ENCODE measurements at regions not wholly inside any gene's neighbourhood (a gene's known extent, or its start where the extent isn't known, plus 50 kb on each side); places are given as distances from the start of the nearest gene placed in this dataset.

DNA sequence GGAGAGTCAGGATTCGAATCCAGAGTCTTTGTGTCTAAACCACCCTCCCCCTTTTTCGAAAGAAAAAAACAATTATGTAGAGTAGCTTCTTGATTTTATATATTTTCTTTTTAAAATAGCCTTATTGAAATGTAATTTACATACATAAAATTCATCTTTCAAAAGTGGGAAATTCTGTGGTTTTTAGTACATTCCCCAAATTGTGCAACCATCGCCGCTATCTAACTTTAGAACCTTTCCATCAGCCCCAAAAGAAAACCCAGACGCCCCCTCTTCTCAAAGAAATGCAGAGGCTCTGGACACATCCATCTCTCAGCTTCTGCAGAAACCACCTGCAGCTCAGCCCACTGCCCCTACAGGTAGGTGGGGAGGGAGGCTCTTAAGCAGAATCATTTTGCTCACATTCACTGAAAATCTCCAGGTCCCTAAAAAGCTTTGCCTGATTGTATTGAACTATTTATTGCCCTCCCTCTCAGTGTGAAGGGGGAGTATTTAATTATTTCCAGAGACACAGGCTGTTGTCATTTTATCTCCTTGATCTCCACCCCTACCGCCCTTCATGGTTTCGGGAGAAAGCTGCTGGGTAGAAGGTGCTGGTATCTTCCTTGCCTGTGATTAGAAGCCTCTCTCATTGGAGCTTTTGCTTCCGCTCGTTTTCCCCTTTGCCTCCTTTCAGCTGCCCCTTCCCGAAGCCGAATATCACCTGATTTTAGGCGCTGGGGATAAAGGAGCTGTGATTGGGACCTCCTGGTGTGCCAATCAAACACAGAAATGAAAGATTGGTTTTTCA, 68.7 kb upstream of the KCNG1 start:
- H3K4me3 ChIP-seq = no peak overlapping the region

DNA sequence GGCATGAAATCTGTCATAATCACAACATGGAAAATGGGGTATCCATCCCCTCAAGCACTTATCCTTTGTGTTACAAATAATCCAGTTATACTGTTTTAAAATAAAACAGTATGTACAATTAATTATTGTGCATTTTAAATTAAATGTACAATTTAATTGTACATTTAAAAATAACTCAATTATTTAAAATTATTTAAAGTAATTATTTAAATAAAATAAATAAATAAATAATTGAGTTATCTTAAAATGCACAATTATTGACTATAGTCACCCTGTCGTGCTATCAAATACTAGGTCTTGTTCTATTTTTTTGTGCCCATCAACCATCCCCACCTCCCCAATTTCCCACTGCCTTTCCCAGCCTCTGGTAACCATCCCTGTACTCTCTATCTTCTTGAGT, 66.9 kb upstream of the KCNG1 start:
- Histone ChIP-seq H3K27ac (no peak overlapping the region), H3K27me3 (peaks cover 18% of the 10 kb centered on the region), H3K4me1 (replicated peaks in 1 of 2) (no peaks in the 10 kb centered on the region), H3K9me3 (replicated peaks in 1 of 3) (no peaks in the 10 kb centered on the region), H3K4me3 (no peak overlapping the region), H3K36me3 (replicated peaks in 1 of 2) (no peaks in the 10 kb centered on the region)
- intact Hi-C loops (cut with DNase I) = no loop called here
- TF ChIP-seq, protein P1, sequence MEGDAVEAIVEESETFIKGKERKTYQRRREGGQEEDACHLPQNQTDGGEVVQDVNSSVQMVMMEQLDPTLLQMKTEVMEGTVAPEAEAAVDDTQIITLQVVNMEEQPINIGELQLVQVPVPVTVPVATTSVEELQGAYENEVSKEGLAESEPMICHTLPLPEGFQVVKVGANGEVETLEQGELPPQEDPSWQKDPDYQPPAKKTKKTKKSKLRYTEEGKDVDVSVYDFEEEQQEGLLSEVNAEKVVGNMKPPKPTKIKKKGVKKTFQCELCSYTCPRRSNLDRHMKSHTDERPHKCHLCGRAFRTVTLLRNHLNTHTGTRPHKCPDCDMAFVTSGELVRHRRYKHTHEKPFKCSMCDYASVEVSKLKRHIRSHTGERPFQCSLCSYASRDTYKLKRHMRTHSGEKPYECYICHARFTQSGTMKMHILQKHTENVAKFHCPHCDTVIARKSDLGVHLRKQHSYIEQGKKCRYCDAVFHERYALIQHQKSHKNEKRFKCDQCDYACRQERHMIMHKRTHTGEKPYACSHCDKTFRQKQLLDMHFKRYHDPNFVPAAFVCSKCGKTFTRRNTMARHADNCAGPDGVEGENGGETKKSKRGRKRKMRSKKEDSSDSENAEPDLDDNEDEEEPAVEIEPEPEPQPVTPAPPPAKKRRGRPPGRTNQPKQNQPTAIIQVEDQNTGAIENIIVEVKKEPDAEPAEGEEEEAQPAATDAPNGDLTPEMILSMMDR (IDR thresholded peaks at IDR 0.05) = no peak
- TF ChIP-seq POLR2A (IDR thresholded peaks at IDR 0.05) = no peak
- no peak for DNase-seq
- WGBS, 4 donors = 71 to 94% (median 82%) methylated on average over 1 of the region's 1 CpG

More for the DNA sequence above, 68.7 kb upstream of the KCNG1 start:
- H3K4me1 ChIP-seq (replicated peaks in 1 of 2) = no peaks in the 10 kb centered on the region
- 27 to 31% (median 28%) methylated on average over 12 of the region's 12 CpGs for WGBS, 4 donors
- H3K27ac ChIP-seq = no peak overlapping the region
- intact Hi-C loops (cut with DNase I) = no loop called here
- H3K9me3 ChIP-seq (replicated peaks in 1 of 3) = no peaks in the 10 kb centered on the region
- TF ChIP-seq, protein P1 (IDR thresholded peaks at IDR 0.05) = no peak
- no peak for TF ChIP-seq POLR2A (IDR thresholded peaks at IDR 0.05)
- DNase-seq = no peak
- H3K36me3 ChIP-seq (replicated peaks in 1 of 2) = no peaks in the 10 kb centered on the region
- peaks cover 26% of the 10 kb centered on the region for H3K27me3 ChIP-seq

DNA sequence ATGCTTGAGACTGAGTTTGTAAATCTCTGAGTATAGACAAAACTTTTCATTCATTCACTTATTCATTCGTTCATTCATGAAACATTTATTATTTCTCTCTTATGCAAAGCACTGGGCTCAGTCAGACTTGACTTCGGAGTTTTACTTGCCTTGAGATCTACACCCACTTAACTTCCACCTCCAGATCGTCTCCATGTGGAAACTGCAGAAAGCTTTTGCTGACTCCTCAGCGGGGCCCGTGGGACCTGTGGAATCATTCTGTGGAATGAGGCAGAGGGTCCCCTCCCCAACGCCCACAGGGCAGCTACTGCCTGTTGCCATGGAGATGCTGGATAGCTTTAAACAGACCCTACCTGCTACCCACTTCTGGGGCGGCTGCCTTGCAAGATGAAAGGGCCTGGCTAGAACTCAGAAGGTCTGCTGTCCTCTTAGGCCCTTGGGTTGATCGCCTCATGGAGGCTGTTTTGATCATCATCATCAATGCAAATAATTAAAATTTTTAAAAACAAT, 66.4 kb upstream of the KCNG1 start:
- DNase-seq = no peak
- Histone ChIP-seq H3K27me3 (peaks cover 18% of the 10 kb centered on the region), H3K4me3 (no peak overlapping the region), H3K27ac (no peak overlapping the region), H3K4me1 (replicated peaks in 1 of 2) (no peaks in the 10 kb centered on the region), H3K36me3 (replicated peaks in 1 of 2) (no peaks in the 10 kb centered on the region), H3K9me3 (replicated peaks in 1 of 3) (no peaks in the 10 kb centered on the region)
- TF ChIP-seq, protein P1 (IDR thresholded peaks at IDR 0.05) = no peak
- TF ChIP-seq POLR2A (IDR thresholded peaks at IDR 0.05) = no peak
- 60 to 77% (median 70%) methylated on average over 8 of the region's 8 CpGs for WGBS, 4 donors
- intact Hi-C loops (cut with DNase I) = no loop called here

DNA sequence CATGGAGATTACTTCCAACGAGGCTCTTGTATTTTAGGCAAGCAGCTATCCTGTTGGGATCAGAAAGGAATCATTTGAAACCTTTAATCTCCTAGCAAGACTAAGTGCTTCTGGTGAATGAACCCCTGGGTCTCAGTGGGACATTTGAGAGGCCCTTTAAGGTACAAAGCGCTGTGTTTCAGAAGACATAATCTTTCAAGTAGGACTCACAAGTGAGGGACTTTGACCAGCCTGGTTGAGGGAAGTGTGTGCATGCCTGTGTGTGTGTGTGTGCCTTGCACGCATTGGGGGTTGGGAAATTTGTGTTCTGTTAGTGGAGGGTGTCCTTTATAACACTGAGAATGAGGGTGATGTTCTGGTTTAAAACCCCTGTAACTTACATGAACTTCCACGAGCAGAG, 64.4 kb upstream of the KCNG1 start:
- WGBS, 4 donors = 44 to 64% (median 51%) methylated on average over 3 to 4 of the region's 4 CpGs
- Histone ChIP-seq H3K27me3 (peaks cover 18% of the 10 kb centered on the region), H3K9me3 (replicated peaks in 1 of 3) (no peaks in the 10 kb centered on the region), H3K27ac (no peak overlapping the region), H3K4me3 (no peak overlapping the region), H3K36me3 (replicated peaks in 1 of 2) (no peaks in the 10 kb centered on the region), H3K4me1 (replicated peaks in 1 of 2) (no peaks in the 10 kb centered on the region)
- TF ChIP-seq, protein P1 (IDR thresholded peaks at IDR 0.05) = no peak
- TF ChIP-seq POLR2A (IDR thresholded peaks at IDR 0.05) = no peak
- intact Hi-C loops (cut with DNase I) = no loop called here
- DNase-seq = no peak

All from adrenal gland (tissue), 9 donors.